ENCODE measurements at regions not wholly inside any gene's neighbourhood (a gene's known extent, or its start where the extent isn't known, plus 50 kb on each side); places are given as distances from the start of the nearest gene placed in this dataset.

DNA sequence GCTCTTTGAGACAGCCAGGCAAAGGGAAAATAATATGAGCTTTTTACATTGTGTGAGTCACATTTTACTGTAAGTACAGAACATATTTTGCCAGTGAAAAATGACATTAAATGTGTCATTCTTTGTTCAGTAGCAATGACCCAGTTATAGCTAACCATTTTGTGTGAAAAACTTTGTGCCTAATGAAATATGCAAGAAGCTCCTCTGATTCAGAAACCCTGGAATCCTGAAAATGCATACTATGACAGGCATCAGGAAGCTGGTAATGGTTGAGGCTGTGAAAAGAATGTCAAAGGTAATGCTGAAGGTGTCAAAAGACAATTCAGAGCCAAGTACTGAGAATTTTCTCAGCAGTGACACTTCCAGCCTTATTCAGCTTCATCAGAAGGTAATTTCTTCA is 549.5 kb upstream of the SMIM31 start:
- Histone ChIP-seq H3K4me2 (ENCODE audit: low read length) (no peak overlapping the region), H3K36me3 (ENCODE audit: insufficient read depth, low read length) (no peaks in the 10 kb centered on the region), H3K4me1 (ENCODE audit: insufficient read depth, low read length, poor library complexity, severe bottlenecking) (no peaks in the 10 kb centered on the region), H4K20me1 (ENCODE audit: insufficient read depth, low read length) (no peaks in the 10 kb centered on the region), H3K9me2 (ENCODE audit: insufficient read depth, low read length) (no peaks in the 10 kb centered on the region), H3K9me3 (ENCODE audit: low read length) (no peaks in the 10 kb centered on the region), H3K27ac (ENCODE audit: low read depth, low read length, poor library complexity, severe bottlenecking) (no peak overlapping the region), H2AFZ (ENCODE audit: low read length) (no peak overlapping the region), H3K4me3 (ENCODE audit: low read depth, low read length, poor library complexity, severe bottlenecking) (no peak overlapping the region), H3K79me2 (ENCODE audit: insufficient read depth, low read depth, low read length) (no peaks in the 10 kb centered on the region)
- ChIA-PET CTCF (ENCODE audit: unreplicated experiment) (no interaction called here), POLR2A (interaction anchor here (0.8 kb wide), 1 partner anchor 26 kb away, joined by 3 read pairs; no protein-coding TSS in a partner anchor)
- no TSS peak for BruUV-seq (replicated peaks)
- no peak for DNase-seq (ENCODE audit: low spot score)
- intact Hi-C loops (cut with micrococcal nuclease; ENCODE audit: unreplicated experiment) = no loop called here
- TF ChIP-seq EZH2phosphoT487 (IDR thresholded peaks at IDR 0.05; ENCODE audit: borderline replicate concordance, low read depth, low read length) = no peak
- TF ChIP-seq, protein P1, sequence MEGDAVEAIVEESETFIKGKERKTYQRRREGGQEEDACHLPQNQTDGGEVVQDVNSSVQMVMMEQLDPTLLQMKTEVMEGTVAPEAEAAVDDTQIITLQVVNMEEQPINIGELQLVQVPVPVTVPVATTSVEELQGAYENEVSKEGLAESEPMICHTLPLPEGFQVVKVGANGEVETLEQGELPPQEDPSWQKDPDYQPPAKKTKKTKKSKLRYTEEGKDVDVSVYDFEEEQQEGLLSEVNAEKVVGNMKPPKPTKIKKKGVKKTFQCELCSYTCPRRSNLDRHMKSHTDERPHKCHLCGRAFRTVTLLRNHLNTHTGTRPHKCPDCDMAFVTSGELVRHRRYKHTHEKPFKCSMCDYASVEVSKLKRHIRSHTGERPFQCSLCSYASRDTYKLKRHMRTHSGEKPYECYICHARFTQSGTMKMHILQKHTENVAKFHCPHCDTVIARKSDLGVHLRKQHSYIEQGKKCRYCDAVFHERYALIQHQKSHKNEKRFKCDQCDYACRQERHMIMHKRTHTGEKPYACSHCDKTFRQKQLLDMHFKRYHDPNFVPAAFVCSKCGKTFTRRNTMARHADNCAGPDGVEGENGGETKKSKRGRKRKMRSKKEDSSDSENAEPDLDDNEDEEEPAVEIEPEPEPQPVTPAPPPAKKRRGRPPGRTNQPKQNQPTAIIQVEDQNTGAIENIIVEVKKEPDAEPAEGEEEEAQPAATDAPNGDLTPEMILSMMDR (conservative IDR thresholded peaks at IDR 0.05; ENCODE audit: low read length) = no peak

DNA sequence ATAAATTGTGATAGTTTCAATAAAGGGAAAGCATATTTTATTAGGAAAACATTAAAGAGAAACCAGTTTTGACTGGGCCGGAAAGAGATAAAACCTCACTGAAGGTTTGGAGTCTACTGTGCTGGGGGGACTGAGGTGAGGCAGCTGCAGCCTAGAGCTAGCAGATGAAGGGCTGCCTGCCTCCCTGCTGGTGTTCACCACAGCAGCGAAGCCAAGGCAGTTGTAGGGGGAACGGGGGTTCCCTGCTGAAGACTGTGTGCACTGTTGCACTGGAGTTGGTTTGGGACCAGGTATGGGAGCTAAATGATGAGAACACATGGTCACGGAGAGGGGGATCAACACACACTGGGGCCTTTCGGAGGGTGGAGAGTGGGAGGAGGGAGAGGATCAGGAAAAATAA is 546.5 kb upstream of the SMIM31 start:
- Histone ChIP-seq H2AFZ (ENCODE audit: low read length) (no peak overlapping the region), H4K20me1 (ENCODE audit: insufficient read depth, low read length) (no peaks in the 10 kb centered on the region), H3K79me2 (ENCODE audit: insufficient read depth, low read depth, low read length) (no peaks in the 10 kb centered on the region), H3K4me2 (ENCODE audit: low read length) (no peak overlapping the region), H3K9me2 (ENCODE audit: insufficient read depth, low read length) (no peaks in the 10 kb centered on the region), H3K27ac (ENCODE audit: low read depth, low read length, poor library complexity, severe bottlenecking) (no peak overlapping the region), H3K4me1 (ENCODE audit: insufficient read depth, low read length, poor library complexity, severe bottlenecking) (no peaks in the 10 kb centered on the region), H3K4me3 (ENCODE audit: low read depth, low read length, poor library complexity, severe bottlenecking) (no peak overlapping the region), H3K9me3 (ENCODE audit: low read length) (no peaks in the 10 kb centered on the region), H3K36me3 (ENCODE audit: insufficient read depth, low read length) (no peaks in the 10 kb centered on the region)
- CTCF ChIA-PET (ENCODE audit: unreplicated experiment) = no interaction called here
- BruUV-seq (replicated peaks) = no TSS peak
- POLR2A ChIA-PET = interaction anchor here (0.5 kb wide), 1 partner anchor 815 kb away, joined by 3 read pairs; no protein-coding TSS in a partner anchor
- intact Hi-C loops (cut with micrococcal nuclease; ENCODE audit: unreplicated experiment) = no loop called here
- DNase-seq (ENCODE audit: low spot score) = no peak
- TF ChIP-seq, protein P1 (conservative IDR thresholded peaks at IDR 0.05; ENCODE audit: low read length) = no peak
- no peak for TF ChIP-seq EZH2phosphoT487 (IDR thresholded peaks at IDR 0.05; ENCODE audit: borderline replicate concordance, low read depth, low read length)

DNA sequence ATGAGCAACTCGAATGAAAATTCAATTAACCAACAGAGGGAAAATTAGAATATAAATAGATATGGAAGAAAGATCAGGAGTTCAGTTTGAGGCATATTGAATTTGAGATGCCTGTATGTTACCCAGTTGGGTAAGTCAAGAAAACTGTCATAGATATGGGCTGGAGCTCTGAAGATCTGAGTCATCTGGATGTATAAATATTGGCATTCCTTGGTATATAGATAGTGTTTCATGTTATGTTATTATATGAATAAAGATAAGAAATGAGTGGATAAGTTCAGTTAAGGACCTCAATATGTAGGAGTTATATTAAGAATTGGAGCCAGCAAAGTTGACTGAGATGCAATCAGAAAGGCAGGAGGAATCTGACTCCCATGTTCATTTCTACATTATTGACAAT is 543.6 kb upstream of the SMIM31 start:
- no peak for DNase-seq (ENCODE audit: low spot score)
- Histone ChIP-seq H3K27ac (ENCODE audit: low read depth, low read length, poor library complexity, severe bottlenecking) (no peak overlapping the region), H3K9me3 (ENCODE audit: low read length) (no peaks in the 10 kb centered on the region), H3K4me3 (ENCODE audit: low read depth, low read length, poor library complexity, severe bottlenecking) (no peak overlapping the region), H3K79me2 (ENCODE audit: insufficient read depth, low read depth, low read length) (no peaks in the 10 kb centered on the region), H4K20me1 (ENCODE audit: insufficient read depth, low read length) (no peaks in the 10 kb centered on the region), H3K4me2 (ENCODE audit: low read length) (no peak overlapping the region), H2AFZ (ENCODE audit: low read length) (no peak overlapping the region), H3K4me1 (ENCODE audit: insufficient read depth, low read length, poor library complexity, severe bottlenecking) (no peaks in the 10 kb centered on the region), H3K36me3 (ENCODE audit: insufficient read depth, low read length) (no peaks in the 10 kb centered on the region), H3K9me2 (ENCODE audit: insufficient read depth, low read length) (no peaks in the 10 kb centered on the region)
- intact Hi-C loops (cut with micrococcal nuclease; ENCODE audit: unreplicated experiment) = no loop called here
- no TSS peak for BruUV-seq (replicated peaks)
- TF ChIP-seq EZH2phosphoT487 (IDR thresholded peaks at IDR 0.05; ENCODE audit: borderline replicate concordance, low read depth, low read length) = no peak
- TF ChIP-seq, protein P1 (conservative IDR thresholded peaks at IDR 0.05; ENCODE audit: low read length) = no peak
- ChIA-PET CTCF (ENCODE audit: unreplicated experiment) (no interaction called here), POLR2A (no interaction called here)

All from OCI-LY7 (cell line).